Posterior vena cava (tissue), 2 donors: ENCODE measurements at regions not wholly inside any gene's neighbourhood (a gene's known extent, or its start where the extent isn't known, plus 50 kb on each side); places are given as distances from the start of the nearest gene placed in this dataset.
"Not testable (repeated sequence)": the region's sequence is repeated elsewhere in the genome, so short reads cannot be mapped to it uniquely, and the experiment has no call there.

ENCODE experiments used
- DNase-seq: peaks from one replicate; pipeline ENCODE4 v3.0.0-alpha.2; 2020; ENCODE audit warnings: low spot score
- intact Hi-C, 2 donors: fragments of 100-400 bp; cut with DNase I; formaldehyde crosslinking; loops; one replicate each; pipeline versions ENCODE4 v1.14.1 to v1.14.2; 2022 to 2023
- donor health status: DM: yes; HTN: yes; CAD: no.
- donor health status: DM: yes; HTN: yes; CAD: no.

GRCh38 chr15:98547275-98547674, 101.1 kb upstream of the IGF1R start:
- intact Hi-C loops, result loop anchor here in 1 of 2 donors (1.0 kb wide), 1 partner anchor 23 kb away; no protein-coding TSS in a partner anchor
- DNase-seq, result no peak

GRCh38 chr15:98547741-98548138, 100.6 kb upstream of the IGF1R start:
- DNase-seq, result peak; percentile 81
- intact Hi-C loops, result loop anchor here in 1 of 2 donors (1.0 kb wide), 1 partner anchor 23 kb away; no protein-coding TSS in a partner anchor

- intact Hi-C loops, result no loop called here
- DNase-seq, result peak; percentile 93
Observed at GRCh38 chr15:98548139-98548971, 100.0 kb upstream of the IGF1R start.

- peak; percentile 45 for DNase-seq
- intact Hi-C loops, result no loop called here
Observed at GRCh38 chr15:98549003-98549402, 99.3 kb upstream of the IGF1R start.

GRCh38 chr15:98549741-98550140, 98.6 kb upstream of the IGF1R start:
- DNase-seq, result peak; percentile 69
- intact Hi-C loops, result no loop called here

- intact Hi-C loops, result not testable (repeated sequence)
- peak; percentile 11 for DNase-seq
Observed at GRCh38 chr15:98550363-98550762, 98.0 kb upstream of the IGF1R start.

- DNase-seq, result peak; percentile 41
- intact Hi-C loops, result no loop called here
Observed at GRCh38 chr15:98551936-98552562, 96.3 kb upstream of the IGF1R start.

- peak; percentile 19 for DNase-seq
- intact Hi-C loops, result no loop called here
Observed at GRCh38 chr15:98554272-98555172, 93.8 kb upstream of the IGF1R start.

- intact Hi-C loops, result no loop called here
- peak; percentile 10 for DNase-seq
Observed at GRCh38 chr15:98555173-98555515, 93.2 kb upstream of the IGF1R start.

- intact Hi-C loops, result no loop called here
- no peak for DNase-seq
Observed at GRCh38 chr15:98556321-98556720, 92.0 kb upstream of the IGF1R start.

GRCh38 chr15:98560338-98560737, 88.0 kb upstream of the IGF1R start:
- intact Hi-C loops, result no loop called here
- no peak for DNase-seq

GRCh38 chr15:98561169-98561941, 87.0 kb upstream of the IGF1R start:
- peak; percentile 46 for DNase-seq
- intact Hi-C loops, result no loop called here

- peak; percentile 69 for DNase-seq
- intact Hi-C loops, result no loop called here
Observed at GRCh38 chr15:98562331-98562937, 85.9 kb upstream of the IGF1R start.

GRCh38 chr15:98565566-98565965, 82.8 kb upstream of the IGF1R start:
- DNase-seq, result peak; percentile 30
- intact Hi-C loops, result no loop called here

GRCh38 chr15:98567951-98568350, 80.4 kb upstream of the IGF1R start:
- intact Hi-C loops, result no loop called here

GRCh38 chr15:98568382-98569017, 79.8 kb upstream of the IGF1R start:
- intact Hi-C loops, result no loop called here
- no peak for DNase-seq

More at GRCh38 chr15:98567951-98568350, 80.4 kb upstream of the IGF1R start:
- peak; percentile 57 for DNase-seq

- intact Hi-C loops, result loop anchor here in 1 of 2 donors (5.0 kb wide), 1 partner anchor 1147 kb away; no protein-coding TSS in a partner anchor
- peak; percentile 30 for DNase-seq
Observed at GRCh38 chr15:98570119-98570518, 78.2 kb upstream of the IGF1R start.

GRCh38 chr15:98580572-98580971, 67.8 kb upstream of the IGF1R start:
- no peak for DNase-seq
- intact Hi-C loops, result no loop called here
